ENCODE measurements at regions not wholly inside any gene's neighbourhood (a gene's known extent, or its start where the extent isn't known, plus 50 kb on each side); places are given as distances from the start of the nearest gene placed in this dataset.
"Not testable (repeated sequence)": the region's sequence is repeated elsewhere in the genome, so short reads cannot be mapped to it uniquely, and the experiment has no call there.

- peak; percentile 48 for DNase-seq
Observed at GRCh38 chr19:28169168-28169887, 1043.6 kb downstream of the UQCRFS1 start.

DNA sequence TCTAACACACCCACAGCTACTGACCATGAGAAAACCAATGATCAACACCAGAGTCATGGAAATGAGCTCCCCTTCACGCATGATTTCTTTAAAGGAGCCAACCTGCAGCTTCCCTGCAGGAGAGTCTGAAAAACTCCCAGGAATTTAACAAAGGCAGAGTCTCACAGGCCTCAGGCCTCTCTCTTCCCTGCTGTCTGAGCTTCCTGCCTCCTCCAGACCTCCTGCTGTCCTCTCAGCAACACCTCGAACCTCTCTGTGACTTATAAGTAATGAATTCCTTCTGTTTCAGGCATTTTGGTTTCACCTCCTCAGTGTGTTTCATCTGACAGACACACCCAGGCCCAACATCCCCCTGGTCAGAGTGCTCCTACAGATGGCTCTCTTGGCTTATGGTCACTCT, 1044.4 kb downstream of the UQCRFS1 start:
- DNase-seq, result no peak

DNA sequence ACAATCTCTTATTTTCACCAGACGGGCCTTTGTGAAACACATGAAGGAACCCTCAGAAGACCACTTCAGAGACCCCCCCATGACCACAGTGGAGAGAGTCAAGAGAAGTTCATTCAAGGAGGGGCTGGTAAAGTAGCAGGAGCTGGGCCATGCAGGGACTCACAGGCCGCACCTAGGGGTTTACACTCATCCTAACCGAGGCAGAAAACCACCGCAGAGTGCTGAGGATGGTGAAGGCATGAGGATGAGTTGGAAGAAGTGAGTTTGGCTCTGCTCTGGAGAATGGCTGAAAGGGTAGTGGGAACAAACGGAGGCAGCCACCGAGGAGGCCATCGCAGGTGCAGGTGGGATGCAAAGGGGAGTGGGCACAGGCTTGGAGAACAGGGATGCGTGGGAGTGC, 1046.9 kb downstream of the UQCRFS1 start:
- DNase-seq, result no peak

- no peak for DNase-seq
Observed at GRCh38 chr19:28164214-28164613, 1048.7 kb downstream of the UQCRFS1 start.

DNA sequence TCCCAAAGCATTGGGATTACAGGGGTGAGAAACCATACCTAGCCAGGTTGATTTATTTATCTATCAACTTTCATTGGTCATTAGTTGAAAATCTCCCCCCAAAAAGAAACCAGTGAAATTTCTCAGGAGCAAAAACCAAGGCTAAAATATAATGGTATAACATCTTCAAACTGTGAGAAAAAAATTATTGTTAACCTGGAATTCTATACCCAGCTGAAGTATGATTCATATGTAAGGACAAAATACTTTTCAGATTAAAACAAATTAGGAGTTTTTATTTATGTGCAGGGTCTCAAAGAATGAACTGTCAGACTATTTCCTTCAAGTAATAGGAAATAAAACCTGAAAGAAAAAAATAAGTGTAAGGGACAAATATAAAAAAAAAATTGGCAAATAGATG, 1053.9 kb downstream of the UQCRFS1 start:
- DNase-seq, result no peak

- no peak for DNase-seq
Observed at GRCh38 chr19:28155265-28155664, 1057.7 kb downstream of the UQCRFS1 start.

DNA sequence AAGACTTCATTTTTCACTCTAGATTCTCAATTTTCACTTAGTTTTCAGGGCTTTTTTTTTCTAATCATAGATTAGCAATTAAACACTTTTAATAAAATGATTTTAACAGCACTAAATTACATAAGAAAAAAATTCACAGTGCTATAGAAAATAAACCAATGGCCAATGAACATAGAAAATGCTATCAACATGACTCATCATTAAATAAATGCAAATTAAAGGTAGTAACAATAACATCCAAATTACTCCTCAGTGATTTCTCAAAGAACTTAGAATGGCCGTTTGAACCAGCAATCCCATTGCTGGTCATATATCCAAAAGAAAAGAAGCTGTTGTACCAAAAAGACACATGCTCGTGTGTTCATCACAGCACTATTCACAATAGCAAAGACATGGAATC, 1058.9 kb downstream of the UQCRFS1 start:
- DNase-seq, result no peak

DNA sequence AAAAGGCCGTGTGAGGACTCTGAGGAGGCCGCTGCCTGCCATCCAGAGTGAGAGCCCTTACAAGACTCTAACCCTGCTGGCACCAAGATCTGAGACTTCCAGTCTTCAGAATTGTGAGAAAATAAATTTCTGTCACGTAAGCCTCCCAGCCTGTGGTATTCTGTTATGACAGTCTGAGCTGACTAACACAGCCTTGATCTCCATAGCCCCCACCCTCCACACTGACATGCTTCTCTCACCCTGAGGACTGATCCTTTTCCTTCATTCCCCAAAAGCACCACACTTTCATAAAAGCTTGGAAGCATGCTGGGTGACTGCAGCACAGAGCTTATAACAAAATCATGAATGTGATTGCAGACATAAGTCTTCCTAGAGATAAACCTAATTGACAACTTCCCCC, 1059.8 kb downstream of the UQCRFS1 start:
- DNase-seq, result no peak

DNA sequence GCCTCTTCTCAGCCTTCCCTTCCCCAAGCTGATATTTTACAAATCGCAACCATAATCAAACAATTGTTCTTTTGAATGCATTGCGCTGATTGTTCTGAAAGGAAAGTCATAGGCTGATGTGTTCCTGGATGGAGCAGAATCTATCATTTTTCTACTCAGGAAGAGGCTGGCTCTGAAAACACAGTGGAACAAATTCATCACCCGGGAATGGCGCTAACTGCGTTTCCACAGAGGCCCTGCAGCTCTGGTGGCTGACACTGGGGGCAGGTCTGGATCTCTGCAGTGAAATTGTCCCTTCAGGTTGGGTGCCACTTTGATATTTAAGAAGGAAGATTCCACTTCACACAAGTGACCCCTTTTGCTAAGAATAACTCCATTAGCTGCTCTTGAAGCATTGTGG, 1060.8 kb downstream of the UQCRFS1 start:
- DNase-seq, result no peak

- no peak for DNase-seq
Observed at GRCh38 chr19:28150129-28150528, 1062.8 kb downstream of the UQCRFS1 start.

DNA sequence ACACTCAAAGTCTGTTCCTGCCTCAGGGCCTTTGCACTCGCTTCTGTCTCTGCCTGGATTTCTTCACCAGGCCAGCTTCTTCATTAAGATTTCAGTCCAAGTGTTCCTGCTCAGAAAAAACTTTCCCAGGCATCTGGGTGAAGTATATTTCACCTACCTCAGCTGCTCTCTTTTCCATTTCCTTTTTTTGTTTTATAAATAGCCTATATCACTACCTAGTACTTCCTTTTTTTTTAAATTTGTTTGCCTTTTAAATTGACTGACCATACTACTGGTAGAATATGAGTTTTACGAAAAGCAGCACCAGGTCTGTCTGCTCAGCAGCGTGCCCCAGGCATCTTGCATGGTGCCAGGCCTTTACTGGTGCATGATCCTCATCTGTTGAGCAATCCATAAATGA, 1064.4 kb downstream of the UQCRFS1 start:
- no peak for DNase-seq

GRCh38 chr19:28142258-28142657, 1070.7 kb downstream of the UQCRFS1 start:
- DNase-seq, result no peak

DNA sequence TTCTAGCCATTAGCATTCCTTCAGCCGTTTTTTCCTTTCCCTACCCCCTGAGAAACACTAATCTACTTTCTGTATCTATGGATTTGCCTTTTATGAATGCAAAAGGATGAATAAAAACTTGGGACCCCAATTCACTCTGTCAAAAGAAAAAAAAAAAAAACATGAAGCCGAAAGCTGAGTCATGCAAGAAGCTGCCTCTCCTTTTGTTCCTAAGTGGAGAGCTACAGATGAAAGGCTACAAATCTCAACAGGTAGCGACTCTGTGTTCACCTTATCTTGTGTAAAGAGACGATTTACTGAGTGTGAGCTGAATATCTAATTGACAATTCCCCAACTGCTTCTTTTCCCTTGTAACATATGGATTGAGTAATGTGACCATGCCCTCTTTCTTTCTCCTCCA, 1072.8 kb downstream of the UQCRFS1 start:
- no peak for DNase-seq

DNA sequence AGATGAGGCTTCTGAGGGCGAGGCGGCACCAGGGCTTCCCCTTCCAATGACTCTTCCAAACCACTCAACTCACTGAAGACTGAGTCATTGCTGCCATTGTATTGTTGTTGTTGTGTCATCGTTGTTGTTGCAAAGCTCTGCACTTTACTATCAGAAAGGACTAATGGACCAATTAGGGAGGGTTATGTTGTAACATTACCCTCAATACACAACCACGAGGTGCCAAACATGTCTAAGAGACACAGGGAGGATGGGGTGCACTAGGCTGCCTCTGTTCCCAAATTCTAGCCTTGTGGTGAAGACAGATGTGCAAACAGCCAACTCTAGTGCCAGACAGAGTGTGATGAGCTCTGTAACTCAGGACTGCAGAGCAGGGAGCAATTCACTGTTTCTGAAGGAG, 1075.2 kb downstream of the UQCRFS1 start:
- no peak for DNase-seq

DNA sequence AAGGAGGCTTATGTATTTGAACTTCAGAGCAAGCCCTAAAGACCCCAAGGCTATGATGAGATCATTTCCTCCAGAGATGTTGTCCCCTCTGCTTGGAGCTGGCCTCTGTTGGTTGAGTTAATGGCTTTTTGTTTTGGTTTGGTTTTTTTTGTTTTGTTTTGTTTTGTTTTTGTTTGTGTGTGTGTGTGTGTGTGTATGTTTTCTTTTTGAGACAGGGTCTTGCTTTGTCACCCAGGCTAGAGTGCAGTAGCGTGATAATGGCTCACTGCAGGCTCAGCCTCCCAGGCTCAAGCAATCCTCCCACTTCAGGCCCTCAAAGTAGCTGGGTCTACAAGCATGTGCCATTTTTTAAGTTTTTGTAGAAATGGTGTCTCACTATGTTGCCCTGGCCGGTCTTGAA, 1076.2 kb downstream of the UQCRFS1 start:
- no peak for DNase-seq

DNA sequence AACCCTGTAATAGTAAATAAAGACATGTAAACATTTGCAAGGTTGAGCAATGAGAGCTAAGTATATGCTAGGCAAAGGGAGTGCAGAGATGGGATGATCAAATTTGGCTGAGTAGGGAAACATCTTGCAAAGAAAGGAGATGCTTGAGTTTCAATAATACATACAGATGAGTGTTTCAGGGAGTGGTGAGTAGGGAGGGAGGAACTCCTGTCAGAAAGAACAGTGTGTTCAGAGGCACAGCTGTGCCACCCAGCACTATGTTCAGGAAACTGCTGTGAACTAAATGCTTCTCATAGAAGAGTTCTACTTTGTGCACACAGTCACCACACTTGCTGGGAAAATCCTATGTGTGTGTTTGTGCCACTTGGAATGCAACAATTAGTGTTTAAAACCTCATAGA, 1077.1 kb downstream of the UQCRFS1 start:
- DNase-seq, result no peak

GRCh38 chr19:28134311-28134710, 1078.6 kb downstream of the UQCRFS1 start:
- DNase-seq, result no peak

GRCh38 chr19:28130881-28131280, 1082.1 kb downstream of the UQCRFS1 start:
- DNase-seq, result not testable (repeated sequence)

GRCh38 chr19:28130066-28130511, 1082.9 kb downstream of the UQCRFS1 start:
- DNase-seq, result no peak

DNA sequence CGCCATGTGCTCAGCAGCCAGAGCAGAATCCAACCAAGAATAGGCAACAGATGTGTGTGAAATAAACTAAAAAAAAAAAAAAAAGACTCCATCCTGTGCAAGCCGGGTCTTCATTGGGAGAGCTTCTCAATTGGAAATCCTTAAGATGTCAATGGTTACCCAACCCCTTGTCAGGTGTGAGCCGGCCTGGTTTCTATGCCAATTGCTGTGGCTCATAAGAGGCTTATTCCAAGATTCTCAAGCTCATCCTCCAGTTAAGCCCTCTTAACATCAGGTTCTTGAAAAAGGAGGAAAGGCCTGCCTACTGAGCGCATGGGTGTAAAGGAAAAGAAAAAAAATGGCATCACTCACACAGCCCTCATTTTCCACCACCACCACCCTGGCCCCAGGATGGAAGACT, 1084.6 kb downstream of the UQCRFS1 start:
- no peak for DNase-seq

- DNase-seq, result no peak
Observed at GRCh38 chr19:28126135-28126898, 1086.6 kb downstream of the UQCRFS1 start.

GRCh38 chr19:28122734-28123133, 1090.2 kb downstream of the UQCRFS1 start:
- no peak for DNase-seq

DNA sequence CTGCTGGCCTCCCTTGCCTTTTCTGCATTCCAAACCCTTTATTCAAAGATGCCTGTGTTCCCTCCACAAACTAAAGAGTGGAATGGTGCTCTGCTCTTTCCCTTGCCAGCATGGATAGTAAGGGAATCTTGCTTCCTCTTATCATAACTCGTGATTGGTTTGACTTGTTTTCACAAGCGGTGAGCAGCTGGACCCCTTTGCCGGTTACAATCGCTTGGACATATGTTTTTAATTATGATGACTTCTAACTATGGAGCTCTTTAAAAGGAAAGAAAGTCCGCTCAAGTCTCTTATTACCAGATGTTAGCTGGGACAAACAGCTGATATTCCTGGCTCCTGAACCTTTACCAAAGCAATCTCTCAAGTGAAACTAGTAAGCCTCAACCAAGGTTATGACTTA, 1094.7 kb downstream of the UQCRFS1 start:
- DNase-seq, result no peak

DNA sequence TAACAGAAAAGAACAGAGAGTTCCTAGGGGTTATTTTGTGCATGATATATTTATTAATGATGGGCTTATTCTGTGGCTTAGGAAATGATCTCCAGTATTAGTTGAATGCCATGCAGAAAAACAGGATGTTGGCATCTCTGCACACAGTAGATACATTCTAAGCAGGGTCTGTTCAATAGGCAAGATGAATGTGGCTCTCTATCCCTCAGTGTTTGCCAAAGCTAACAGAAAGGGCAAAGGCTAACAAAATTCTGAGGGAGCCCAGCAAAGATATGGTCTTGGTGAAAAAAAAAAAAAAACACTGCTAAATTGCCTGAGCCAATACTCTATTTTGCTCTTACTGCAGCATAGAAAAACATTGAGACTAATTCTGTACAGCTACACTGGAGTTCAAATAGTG, 1095.8 kb downstream of the UQCRFS1 start:
- peak; percentile 35 for DNase-seq

- not testable (repeated sequence) for DNase-seq
Observed at GRCh38 chr19:28116379-28116778, 1096.6 kb downstream of the UQCRFS1 start.
